Body of pancreas (tissue), 4 donors: ENCODE measurements at regions not wholly inside any gene's neighbourhood (a gene's known extent, or its start where the extent isn't known, plus 50 kb on each side); places are given as distances from the start of the nearest gene placed in this dataset.

Experiments used
- CTCF ChIP-seq, 7 experiments: fragments of 450-650 bp in 4 of 7; fragments of 200-600 bp in 3 of 7; sonication (generic) in 3 of 7; IDR thresholded peaks; one replicate each; pipeline ENCODE4 v1.5.1; 2016 to 2019; ENCODE audit warnings: antibody characterized with exemption in 7 of 7
- POLR2A ChIP-seq, 3 donors: fragments of 450-650 bp; IDR thresholded peaks; one replicate each; pipeline ENCODE4 v1.6.1; 2016; ENCODE audit warnings: antibody characterized with exemption in 3 of 3, mild to moderate bottlenecking in 2 of 3

- no peak for TF ChIP-seq CTCF (IDR thresholded peaks at IDR 0.05)
- TF ChIP-seq POLR2A (IDR thresholded peaks at IDR 0.05): no peak
Observed at GRCh38 chr14:97976861-97977260, 1179.7 kb downstream of the VRK1 start.
